Right lobe of liver (tissue), 4 donors: ENCODE measurements at regions not wholly inside any gene's neighbourhood (a gene's known extent, or its start where the extent isn't known, plus 50 kb on each side); places are given as distances from the start of the nearest gene placed in this dataset.

Experiments
- POLR2A ChIP-seq: fragments of 450-650 bp; IDR thresholded peaks from one replicate; pipeline ENCODE4 v1.6.1; 2017; ENCODE audit warnings: antibody characterized with exemption, mild to moderate bottlenecking
- TF ChIP-seq, protein P1 (sequence below), 4 donors: fragments of 200-600 bp in 3 of 4; fragments of 450-650 bp in 1 of 4; IDR thresholded peaks; one replicate each; pipeline versions ENCODE4 v1.5.1 to v1.8.0; 2016 to 2022; ENCODE audit warnings: antibody characterized with exemption in 4 of 4, mild to moderate bottlenecking in 2 of 4
- donor health status: DM: no; HTN: no; CAD: no.
- donor health status: DM: no; HTN: no; CAD: no.
- donor health status: DM: no; HTN: yes; CAD: no.

DNA sequence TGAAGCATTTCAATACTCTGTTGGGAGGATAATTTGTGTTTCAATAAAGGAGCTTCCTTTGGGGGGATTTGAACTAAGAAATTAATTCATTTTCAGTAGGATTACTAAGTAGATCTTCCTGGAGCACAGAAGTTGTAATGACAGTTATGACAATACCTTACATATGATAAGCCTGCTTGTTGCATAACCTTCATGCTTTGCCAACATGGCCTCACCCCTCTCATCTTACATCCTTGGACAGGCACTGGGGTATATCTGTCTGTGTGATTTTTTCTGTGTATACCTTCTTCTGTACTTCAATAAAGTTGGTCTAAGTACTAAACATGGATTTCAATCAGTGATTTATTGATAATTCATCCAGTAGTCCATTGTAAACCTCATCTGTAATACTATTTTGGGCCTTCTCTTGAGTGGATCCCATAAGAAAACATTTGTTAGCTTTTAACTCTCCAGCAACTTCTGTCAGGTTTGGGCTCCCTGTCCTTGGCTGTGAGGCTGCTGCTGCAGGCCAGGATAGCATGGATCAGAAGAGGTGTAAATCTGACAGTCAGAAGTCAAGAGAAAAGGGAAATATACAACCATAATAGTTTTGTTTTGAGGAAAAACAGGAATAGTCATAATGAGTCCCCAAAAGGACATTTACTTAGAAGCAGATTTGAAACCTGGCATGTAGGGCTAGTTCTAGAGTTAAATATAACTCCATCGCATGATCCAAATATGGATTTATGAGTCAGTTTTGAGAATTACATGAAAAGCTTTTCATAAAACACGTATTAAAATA, 422.2 kb downstream of the KLF5 start:
- TF ChIP-seq, protein P1, sequence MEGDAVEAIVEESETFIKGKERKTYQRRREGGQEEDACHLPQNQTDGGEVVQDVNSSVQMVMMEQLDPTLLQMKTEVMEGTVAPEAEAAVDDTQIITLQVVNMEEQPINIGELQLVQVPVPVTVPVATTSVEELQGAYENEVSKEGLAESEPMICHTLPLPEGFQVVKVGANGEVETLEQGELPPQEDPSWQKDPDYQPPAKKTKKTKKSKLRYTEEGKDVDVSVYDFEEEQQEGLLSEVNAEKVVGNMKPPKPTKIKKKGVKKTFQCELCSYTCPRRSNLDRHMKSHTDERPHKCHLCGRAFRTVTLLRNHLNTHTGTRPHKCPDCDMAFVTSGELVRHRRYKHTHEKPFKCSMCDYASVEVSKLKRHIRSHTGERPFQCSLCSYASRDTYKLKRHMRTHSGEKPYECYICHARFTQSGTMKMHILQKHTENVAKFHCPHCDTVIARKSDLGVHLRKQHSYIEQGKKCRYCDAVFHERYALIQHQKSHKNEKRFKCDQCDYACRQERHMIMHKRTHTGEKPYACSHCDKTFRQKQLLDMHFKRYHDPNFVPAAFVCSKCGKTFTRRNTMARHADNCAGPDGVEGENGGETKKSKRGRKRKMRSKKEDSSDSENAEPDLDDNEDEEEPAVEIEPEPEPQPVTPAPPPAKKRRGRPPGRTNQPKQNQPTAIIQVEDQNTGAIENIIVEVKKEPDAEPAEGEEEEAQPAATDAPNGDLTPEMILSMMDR (IDR thresholded peaks at IDR 0.05) = no peak
- TF ChIP-seq POLR2A = no peak
